Naive thymus-derived CD4-positive, alpha-beta T cell (primary cell): ENCODE measurements at regions not wholly inside any gene's neighbourhood (a gene's known extent, or its start where the extent isn't known, plus 50 kb on each side); places are given as distances from the start of the nearest gene placed in this dataset.
"Not testable (repeated sequence)": the region's sequence is repeated elsewhere in the genome, so short reads cannot be mapped to it uniquely, and the experiment has no call there.

Experiments
- ATAC-seq: fragments of 150-1000 bp; cut with Tn5 transposase; 2 replicates; pipeline ENCODE4 v1.10.0; 2021; ENCODE audit warnings: mild to moderate bottlenecking, moderate library complexity
- CTCF ChIA-PET: fragments of 350-600 bp; sonication (Branson Sonifier 250); formaldehyde crosslinking; loops from one replicate; lab custom pipeline; 2021; ENCODE audit warnings: antibody characterized with exemption; lab: Charles Lee
- POLR2A ChIA-PET: fragments of 350-600 bp; sonication (Branson Sonifier 250); formaldehyde crosslinking; loops from one replicate; lab custom pipeline; 2021; ENCODE audit warnings: antibody characterized with exemption, inconsistent platforms; lab: Charles Lee
- DNase-seq, 9 donors: peaks; one replicate each; pipeline versions ENCODE4 v3.0.0 to v3.0.0-alpha.2; 2020 to 2022; ENCODE audit warnings: mixed read lengths in 1 of 9
- H3K27ac ChIP-seq: one replicate; pipeline ENCODE4 v1.7.0; 2013; ENCODE audit warnings: mild to moderate bottlenecking, low read depth, low read length, moderate library complexity
- H3K27me3 ChIP-seq, 2 donors: one replicate each; pipeline ENCODE4 v1.7.0; 2013; ENCODE audit warnings: low read length in 2 of 2, mild to moderate bottlenecking in 2 of 2, moderate library complexity in 2 of 2; ENCODE audit not compliant: control insufficient read depth in 2 of 2, insufficient read depth in 2 of 2
- H3K36me3 ChIP-seq, 3 experiments: 1 replicate in 2 of 3; 2 replicates in 1 of 3; pipeline ENCODE4 v1.7.0; 2013; ENCODE audit warnings: low read length in 3 of 3, mild to moderate bottlenecking in 3 of 3, moderate library complexity in 1 of 3; ENCODE audit not compliant: insufficient read depth in 3 of 3, control insufficient read depth in 2 of 3
- H3K4me1 ChIP-seq, 2 donors: one replicate each; pipeline ENCODE4 v1.7.0; 2013; ENCODE audit warnings: low read length in 2 of 2, mild to moderate bottlenecking in 2 of 2, moderate library complexity in 1 of 2; ENCODE audit not compliant: control insufficient read depth in 2 of 2, insufficient read depth in 2 of 2
- H3K4me3 ChIP-seq: 2 replicates; pipeline ENCODE4 v1.7.0; 2013; ENCODE audit warnings: mild to moderate bottlenecking, low read length
- H3K9me3 ChIP-seq, 3 experiments: 1 replicate in 2 of 3; 2 replicates in 1 of 3; pipeline ENCODE4 v1.7.0; 2013; ENCODE audit warnings: low read length in 3 of 3; ENCODE audit not compliant: control insufficient read depth in 2 of 3
- H3K27ac Mint-ChIP-seq, 9 donors: one replicate each; pipeline ENCODE4 v1.8.0; 2020 to 2022; ENCODE audit warnings: mixed read lengths in 9 of 9, mild to moderate bottlenecking in 8 of 9, moderate library complexity in 5 of 9, inconsistent platforms in 2 of 9
- H3K27me3 Mint-ChIP-seq, 5 donors: one replicate each; pipeline ENCODE4 v1.8.0; 2021 to 2022; ENCODE audit warnings: mixed read lengths in 5 of 5, mild to moderate bottlenecking in 1 of 5
- H3K36me3 Mint-ChIP-seq, 5 donors: one replicate each; pipeline ENCODE4 v1.8.0; 2020 to 2022; ENCODE audit warnings: mixed read lengths in 5 of 5, mild to moderate bottlenecking in 3 of 5, inconsistent platforms in 1 of 5
- H3K4me1 Mint-ChIP-seq, 7 donors: one replicate each; pipeline ENCODE4 v1.8.0; 2020 to 2022; ENCODE audit warnings: mixed read lengths in 7 of 7, mild to moderate bottlenecking in 3 of 7, inconsistent platforms in 1 of 7
- H3K4me3 Mint-ChIP-seq, 10 donors: one replicate each; pipeline ENCODE4 v1.8.0; 2020 to 2022; ENCODE audit warnings: mild to moderate bottlenecking in 10 of 10, mixed read lengths in 10 of 10, moderate library complexity in 6 of 10, inconsistent platforms in 2 of 10
- H3K9me3 Mint-ChIP-seq, 11 donors: one replicate each; pipeline ENCODE4 v1.8.0; 2020 to 2022; ENCODE audit warnings: mixed read lengths in 11 of 11, mild to moderate bottlenecking in 4 of 11, inconsistent platforms in 1 of 11, moderate library complexity in 1 of 11
- intact Hi-C, 2 donors: fragments of 100-400 bp; cut with micrococcal nuclease; formaldehyde crosslinking; loops; one replicate each; pipeline ENCODE4 v1.15.1; 2023

DNA sequence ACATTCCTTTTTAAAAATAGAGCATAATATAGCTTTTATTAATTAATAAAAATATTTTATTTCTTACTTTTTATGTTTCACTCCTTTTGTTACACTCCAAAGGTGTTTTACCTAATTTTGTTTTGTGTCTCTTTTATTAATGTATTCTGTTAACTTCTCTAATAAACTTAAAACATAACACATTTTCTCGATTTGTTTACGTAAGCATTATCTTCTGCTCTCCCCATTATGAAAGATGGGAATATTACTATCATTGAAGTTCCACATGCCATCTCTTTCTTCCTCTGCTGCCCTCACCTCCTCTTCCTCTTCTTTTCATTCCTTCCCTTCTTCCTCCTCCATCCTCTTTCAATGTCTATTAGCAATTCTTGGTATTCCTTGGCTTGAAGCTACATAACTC, 85.0 kb upstream of the HCRTR2 start:
- H3K27ac ChIP-seq, result no peak overlapping the region
- H3K9me3 ChIP-seq, result no peaks in the 10 kb centered on the region
- POLR2A ChIA-PET, result no interaction called here
- intact Hi-C loops, result no loop called here
- Mint-ChIP-seq H3K27me3 (no peaks in the 10 kb centered on the region), H3K4me1 (no peaks in the 10 kb centered on the region), H3K4me3 (no peak overlapping the region), H3K36me3 (no peaks in the 10 kb centered on the region), H3K9me3 (peaks cover 3 to 38% (median 13%) of the 10 kb centered on the region in 11 donors), H3K27ac (no peak overlapping the region)
- DNase-seq (no peak), ATAC-seq (no peak)
- H3K4me3 ChIP-seq, result no peak overlapping the region
- CTCF ChIA-PET, result no interaction called here
- H3K36me3 ChIP-seq, result no peaks in the 10 kb centered on the region
- no peaks in the 10 kb centered on the region for H3K27me3 ChIP-seq
- no peaks in the 10 kb centered on the region for H3K4me1 ChIP-seq

DNA sequence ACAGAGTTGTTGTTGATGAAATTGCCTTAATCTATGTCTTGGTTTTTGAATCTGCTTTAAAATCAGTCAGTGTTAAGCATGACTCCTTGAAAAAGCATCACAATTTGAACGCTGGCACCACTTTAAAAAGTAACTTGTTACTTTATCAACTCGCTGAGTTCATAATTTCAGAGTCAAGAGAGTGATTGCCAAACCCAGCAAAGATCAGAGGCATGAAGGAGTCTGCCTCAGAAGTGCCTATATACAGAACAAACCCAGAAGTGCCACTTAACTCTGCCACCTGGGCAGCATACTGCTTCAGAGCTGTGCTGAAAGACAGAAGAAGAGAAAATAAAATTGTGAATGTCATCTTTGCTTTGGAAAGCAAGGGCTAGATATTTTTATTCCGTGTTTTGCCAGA, 73.6 kb upstream of the HCRTR2 start:
- ATAC-seq (no peak), DNase-seq (no peak)
- peaks cover 0 to 8% (median 0%) of the 10 kb centered on the region in 5 donors for H3K36me3 Mint-ChIP-seq
- CTCF ChIA-PET, result no interaction called here
- Histone ChIP-seq H3K36me3 (no peaks in the 10 kb centered on the region), H3K9me3 (no peaks in the 10 kb centered on the region), H3K4me1 (no peaks in the 10 kb centered on the region), H3K4me3 (no peak overlapping the region), H3K27me3 (no peaks in the 10 kb centered on the region), H3K27ac (no peak overlapping the region)
- intact Hi-C loops, result no loop called here
- no peak overlapping the region for H3K27ac Mint-ChIP-seq
- H3K4me3 Mint-ChIP-seq, result no peak overlapping the region
- H3K9me3 Mint-ChIP-seq, result peaks cover 0 to 20% (median 4%) of the 10 kb centered on the region in 11 donors
- H3K27me3 Mint-ChIP-seq, result no peaks in the 10 kb centered on the region
- no peaks in the 10 kb centered on the region for H3K4me1 Mint-ChIP-seq
- POLR2A ChIA-PET, result no interaction called here

DNA sequence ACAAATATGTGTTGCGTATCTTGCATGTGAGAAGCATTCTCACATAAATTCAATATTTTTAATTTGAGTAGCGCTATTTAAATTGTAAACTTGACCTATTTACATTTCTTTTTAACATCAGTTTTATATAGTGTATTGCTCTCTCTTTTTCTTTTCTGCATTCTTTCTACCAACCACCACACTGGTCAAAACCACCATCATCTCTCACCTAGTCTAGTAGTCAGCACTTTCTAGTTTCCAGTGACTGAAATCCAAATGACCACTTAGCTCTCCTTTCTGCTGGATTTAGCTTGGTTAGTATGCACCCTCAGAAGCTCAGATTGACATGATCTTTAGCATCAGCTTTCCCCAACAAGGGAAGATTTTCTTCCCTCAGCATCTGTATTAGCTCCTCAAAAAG, 73.2 kb upstream of the HCRTR2 start:
- no peaks in the 10 kb centered on the region for H3K4me1 ChIP-seq
- intact Hi-C loops, result no loop called here
- H3K9me3 ChIP-seq, result no peaks in the 10 kb centered on the region
- H3K27ac Mint-ChIP-seq, result no peak overlapping the region
- H3K27me3 Mint-ChIP-seq, result no peaks in the 10 kb centered on the region
- H3K9me3 Mint-ChIP-seq, result peaks cover 0 to 17% (median 4%) of the 10 kb centered on the region in 11 donors
- peaks cover 0 to 8% (median 0%) of the 10 kb centered on the region in 5 donors for H3K36me3 Mint-ChIP-seq
- no peaks in the 10 kb centered on the region for H3K27me3 ChIP-seq
- ChIA-PET POLR2A (no interaction called here), CTCF (no interaction called here)
- no peaks in the 10 kb centered on the region for H3K4me1 Mint-ChIP-seq
- no peaks in the 10 kb centered on the region for H3K36me3 ChIP-seq
- no peak for DNase-seq
- H3K27ac ChIP-seq, result no peak overlapping the region
- no peak overlapping the region for H3K4me3 Mint-ChIP-seq
- H3K4me3 ChIP-seq, result no peak overlapping the region
- ATAC-seq, result no peak

DNA sequence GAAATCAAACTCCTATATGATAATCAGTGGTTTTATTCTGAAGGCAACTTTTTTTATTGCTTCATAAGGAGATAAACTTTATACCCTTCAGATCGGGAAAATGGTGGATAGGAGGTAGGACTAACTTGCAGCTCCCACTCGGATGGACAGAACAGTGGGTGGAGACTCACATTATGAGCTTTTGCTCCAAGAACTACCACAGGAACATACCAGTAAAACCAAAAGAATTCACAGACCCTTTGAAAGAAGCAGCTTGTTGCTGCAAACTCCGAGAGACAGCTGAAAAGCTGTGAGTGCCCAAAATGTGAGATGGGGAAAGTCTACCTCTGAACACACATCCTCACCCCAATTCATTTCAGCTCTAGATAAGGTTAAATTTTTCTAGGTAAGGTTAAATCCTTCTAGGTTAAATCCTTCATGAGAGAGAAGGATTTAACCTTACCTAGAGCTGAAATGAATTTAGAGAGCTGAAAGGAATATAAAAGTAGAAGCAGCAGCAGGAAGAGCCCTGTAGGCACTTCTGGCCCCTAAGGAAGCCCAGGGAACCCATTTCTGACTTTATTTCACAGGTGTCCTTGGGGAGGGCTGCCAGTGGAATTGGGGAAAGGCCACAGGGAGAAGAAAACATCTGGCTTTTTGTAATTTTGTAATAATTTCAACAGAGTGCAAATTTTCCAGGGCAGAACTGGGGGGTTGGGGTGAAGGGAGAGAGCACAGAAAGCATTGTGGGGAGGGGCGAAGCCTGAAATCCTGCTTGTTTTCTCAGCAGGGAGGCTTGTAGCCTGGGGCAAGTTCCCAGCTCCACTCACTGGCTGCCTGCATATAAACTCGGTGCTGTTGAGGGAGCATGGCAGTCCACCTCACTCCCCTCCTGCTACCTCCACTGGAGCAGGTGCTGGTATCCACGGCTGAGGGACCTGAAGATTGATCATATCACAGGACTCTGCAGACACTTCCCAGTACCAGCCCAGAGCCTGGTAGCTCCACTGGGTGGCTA, 65.9 kb upstream of the HCRTR2 start:
- H3K4me3 ChIP-seq, result no peak overlapping the region
- H3K4me1 Mint-ChIP-seq, result no peaks in the 10 kb centered on the region
- no peak overlapping the region for H3K27ac Mint-ChIP-seq
- H3K9me3 Mint-ChIP-seq, result peaks cover 0 to 23% (median 15%) of the 10 kb centered on the region in 11 donors
- H3K27me3 Mint-ChIP-seq, result no peaks in the 10 kb centered on the region
- intact Hi-C loops, result no loop called here
- H3K27me3 ChIP-seq, result no peaks in the 10 kb centered on the region
- H3K9me3 ChIP-seq, result no peaks in the 10 kb centered on the region
- ChIA-PET CTCF (no interaction called here), POLR2A (no interaction called here)
- no peak for ATAC-seq
- DNase-seq, result no peak
- no peaks in the 10 kb centered on the region for H3K36me3 Mint-ChIP-seq
- H3K27ac ChIP-seq, result no peak overlapping the region
- H3K4me3 Mint-ChIP-seq, result no peak overlapping the region
- H3K36me3 ChIP-seq, result no peaks in the 10 kb centered on the region
- H3K4me1 ChIP-seq, result no peaks in the 10 kb centered on the region

DNA sequence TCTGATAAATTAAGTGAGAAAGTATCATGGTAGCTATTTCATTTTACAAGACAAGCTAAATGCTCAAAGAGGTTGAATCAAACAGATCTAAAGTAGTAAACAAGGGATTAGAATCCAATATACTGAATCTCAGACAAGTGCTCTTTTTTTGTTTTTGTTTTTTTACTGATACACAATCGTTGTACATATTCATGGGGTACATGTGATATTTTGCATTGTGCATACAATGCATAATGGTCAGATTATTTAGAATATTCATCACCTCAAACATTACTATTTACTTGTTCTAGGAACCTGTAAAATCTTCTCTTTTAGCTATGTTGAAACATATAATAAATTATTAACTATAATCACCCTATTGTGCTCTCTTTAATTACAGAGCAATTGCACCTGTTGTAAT, 57.0 kb upstream of the HCRTR2 start:
- no peaks in the 10 kb centered on the region for H3K4me1 ChIP-seq
- H3K9me3 ChIP-seq, result no peaks in the 10 kb centered on the region
- Mint-ChIP-seq H3K4me1 (no peaks in the 10 kb centered on the region), H3K36me3 (peaks cover 0 to 4% (median 0%) of the 10 kb centered on the region in 5 donors), H3K27me3 (no peaks in the 10 kb centered on the region), H3K4me3 (no peak overlapping the region), H3K9me3 (peaks cover 0 to 30% (median 12%) of the 10 kb centered on the region in 11 donors), H3K27ac (no peak overlapping the region)
- no peak for ATAC-seq
- no peak overlapping the region for H3K4me3 ChIP-seq
- no peaks in the 10 kb centered on the region for H3K36me3 ChIP-seq
- DNase-seq, result no peak
- no peaks in the 10 kb centered on the region for H3K27me3 ChIP-seq
- H3K27ac ChIP-seq, result no peak overlapping the region
- ChIA-PET CTCF (no interaction called here), POLR2A (no interaction called here)
- intact Hi-C loops, result no loop called here

DNA sequence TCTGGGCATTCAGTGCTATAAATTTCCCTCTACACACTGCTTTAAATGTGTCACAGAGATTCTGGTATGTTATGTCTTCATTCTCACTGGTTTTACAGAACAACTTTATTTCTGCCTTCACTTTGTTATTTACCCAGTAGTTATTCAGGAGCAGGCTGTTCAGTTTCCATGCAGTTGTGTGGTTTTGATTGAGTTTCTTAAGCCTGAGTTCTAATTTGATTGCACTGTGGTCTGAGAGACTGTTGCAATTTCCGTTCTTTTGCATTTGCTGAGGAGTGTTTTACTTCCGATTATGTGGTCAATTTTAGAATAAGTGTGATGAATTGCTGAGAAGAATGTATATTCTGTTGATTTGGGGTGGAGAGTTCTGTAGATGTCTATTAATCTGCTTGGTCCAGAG, 50.1 kb upstream of the HCRTR2 start:
- H3K4me3 ChIP-seq, H3K27me3 Mint-ChIP-seq, H3K27ac Mint-ChIP-seq, H3K36me3 ChIP-seq, H3K9me3 ChIP-seq, H3K27me3 ChIP-seq, intact Hi-C loops, POLR2A ChIA-PET, CTCF ChIA-PET, H3K27ac ChIP-seq, H3K4me3 Mint-ChIP-seq, H3K4me1 ChIP-seq, DNase-seq, ATAC-seq, H3K4me1 Mint-ChIP-seq: not testable (repeated sequence)
- peaks cover 0 to 11% (median 0%) of the 10 kb centered on the region in 5 donors for H3K36me3 Mint-ChIP-seq
- peaks cover 5 to 61% (median 23%) of the 10 kb centered on the region in 11 donors for H3K9me3 Mint-ChIP-seq
